ENCODE measurements at regions not wholly inside any gene's neighbourhood (a gene's known extent, or its start where the extent isn't known, plus 50 kb on each side); places are given as distances from the start of the nearest gene placed in this dataset.

DNA sequence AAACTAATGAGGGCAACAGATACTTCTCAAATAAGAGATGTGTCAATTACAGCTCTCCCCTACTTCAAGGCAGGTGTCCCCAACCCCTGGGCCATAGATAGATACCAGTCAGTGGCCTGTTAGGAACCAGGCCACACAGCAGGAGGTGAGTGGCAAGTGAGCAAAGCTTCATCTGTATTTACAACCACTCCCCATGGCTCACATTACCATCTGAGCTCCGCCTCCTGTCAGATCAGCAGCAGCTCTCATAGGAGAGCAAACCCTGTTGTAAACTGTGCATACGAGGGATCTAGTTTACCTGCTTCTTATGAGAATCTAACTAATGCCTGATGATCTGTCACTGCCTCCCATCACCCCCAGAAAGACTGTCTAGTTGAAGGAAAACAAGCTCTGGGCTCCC is 422.1 kb downstream of the GJA1 start:
- intact Hi-C loops (cut with micrococcal nuclease) = no loop called here
- H3K4me3 ChIP-seq (ENCODE audit: low read length) = no peak overlapping the region
- no TSS peak for BruUV-seq (replicated peaks)
- no peaks in the 10 kb centered on the region for H3K79me2 ChIP-seq (ENCODE audit: low read length)
- H3K36me3 ChIP-seq (ENCODE audit: low read depth, low read length) = no peaks in the 10 kb centered on the region
- no peaks in the 10 kb centered on the region for H3F3A ChIP-seq (ENCODE audit: low read length, unreplicated experiment)
- POLR2A ChIA-PET (ENCODE audit: unreplicated experiment) = no interaction called here
- H3K4me1 ChIP-seq (ENCODE audit: insufficient read depth, low read length) = no peaks in the 10 kb centered on the region
- no peaks in the 10 kb centered on the region for H3K27me3 ChIP-seq (ENCODE audit: low read length)
- no peaks in the 10 kb centered on the region for H3K9me2 ChIP-seq (replicated peaks; ENCODE audit: low read length)
- no peak overlapping the region for H3K9ac ChIP-seq (ENCODE audit: low read length)
- CTCF ChIA-PET = no interaction called here
- H4K20me1 ChIP-seq (ENCODE audit: low read length) = no peaks in the 10 kb centered on the region
- no peaks in the 10 kb centered on the region for H3K9me3 ChIP-seq (ENCODE audit: low read length)
- H3K27ac ChIP-seq (ENCODE audit: low read length) = no peak overlapping the region
- no peak overlapping the region for H3K4me2 ChIP-seq (ENCODE audit: low read length)
- TF ChIP-seq EZH2phosphoT487 (IDR thresholded peaks at IDR 0.05; ENCODE audit: borderline replicate concordance, low read length) (no peak), CTCF (conservative IDR thresholded peaks at IDR 0.05; ENCODE audit: low read depth, low read length) (no peak), EZH2 (IDR thresholded peaks at IDR 0.05; ENCODE audit: low read length, unreplicated experiment) (no peak)
- ATAC-seq = no peak
- no peak overlapping the region for H2AFZ ChIP-seq (ENCODE audit: low read length)
- peak; percentile 33 for DNase-seq

DNA sequence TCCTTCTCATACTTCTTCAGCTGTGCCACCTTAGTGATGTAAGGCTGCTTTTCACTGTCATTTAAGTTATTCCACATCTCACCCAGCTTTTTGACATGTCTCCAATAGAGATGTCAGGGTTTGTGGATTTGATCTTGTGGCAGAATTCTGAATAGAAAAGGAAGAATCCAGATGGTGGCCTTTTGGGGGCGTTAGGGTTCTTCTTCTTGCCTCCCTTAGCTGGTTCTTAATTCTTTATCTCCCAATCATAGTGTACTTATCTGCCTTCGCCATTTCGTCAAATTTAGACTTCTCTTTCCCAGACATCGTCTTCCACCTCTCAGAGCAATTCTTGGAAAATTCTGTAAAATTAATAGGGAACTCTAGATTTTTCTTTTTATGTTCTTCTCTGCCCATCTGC is 422.9 kb downstream of the GJA1 start:
- Histone ChIP-seq H3K9me3 (ENCODE audit: low read length) (no peaks in the 10 kb centered on the region), H3K4me3 (ENCODE audit: low read length) (no peak overlapping the region), H3K27ac (ENCODE audit: low read length) (no peak overlapping the region), H3K9ac (ENCODE audit: low read length) (no peak overlapping the region), H3K79me2 (ENCODE audit: low read length) (no peaks in the 10 kb centered on the region), H3K4me1 (ENCODE audit: insufficient read depth, low read length) (no peaks in the 10 kb centered on the region), H3K9me2 (replicated peaks; ENCODE audit: low read length) (no peaks in the 10 kb centered on the region), H3K36me3 (ENCODE audit: low read depth, low read length) (no peaks in the 10 kb centered on the region), H2AFZ (ENCODE audit: low read length) (no peak overlapping the region), H3F3A (ENCODE audit: low read length, unreplicated experiment) (no peaks in the 10 kb centered on the region), H4K20me1 (ENCODE audit: low read length) (no peaks in the 10 kb centered on the region), H3K4me2 (ENCODE audit: low read length) (no peak overlapping the region), H3K27me3 (ENCODE audit: low read length) (no peaks in the 10 kb centered on the region)
- intact Hi-C loops (cut with micrococcal nuclease) = no loop called here
- ChIA-PET POLR2A (ENCODE audit: unreplicated experiment) (no interaction called here), CTCF (interaction anchor here (0.6 kb wide), 1 partner anchor 410 kb away, joined by 5 read pairs; no protein-coding TSS in a partner anchor)
- TF ChIP-seq CTCF (conservative IDR thresholded peaks at IDR 0.05; ENCODE audit: low read depth, low read length) (no peak), EZH2 (IDR thresholded peaks at IDR 0.05; ENCODE audit: low read length, unreplicated experiment) (no peak), EZH2phosphoT487 (IDR thresholded peaks at IDR 0.05; ENCODE audit: borderline replicate concordance, low read length) (no peak)
- DNase-seq = no peak
- ATAC-seq = no peak
- no TSS peak for BruUV-seq (replicated peaks)

DNA sequence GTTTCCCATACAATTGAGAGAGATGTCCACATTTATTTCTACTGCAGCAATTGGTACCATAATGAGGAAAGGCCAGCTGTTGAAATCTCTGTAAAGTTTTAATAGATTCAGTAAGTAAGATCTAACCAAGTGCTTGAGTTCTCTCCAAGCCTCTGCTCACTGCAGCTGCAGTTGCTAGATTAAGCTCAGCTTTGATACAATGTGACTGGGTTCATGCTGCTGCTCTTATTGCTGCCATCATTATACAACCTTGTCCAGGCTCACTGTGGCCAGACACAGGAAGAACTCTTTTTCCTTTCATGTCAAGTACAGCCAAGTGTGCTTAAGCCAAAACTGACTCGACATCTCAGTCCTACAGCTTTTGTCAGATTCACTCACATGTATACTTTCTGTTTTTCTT is 423.5 kb downstream of the GJA1 start:
- no peaks in the 10 kb centered on the region for H3K4me1 ChIP-seq (ENCODE audit: insufficient read depth, low read length)
- no peak for ATAC-seq
- BruUV-seq (replicated peaks) = no TSS peak

More for the DNA sequence above, 423.5 kb downstream of the GJA1 start:
- POLR2A ChIA-PET (ENCODE audit: unreplicated experiment) = no interaction called here
- no peak overlapping the region for H2AFZ ChIP-seq (ENCODE audit: low read length)
- H3K9me3 ChIP-seq (ENCODE audit: low read length) = no peaks in the 10 kb centered on the region
- intact Hi-C loops (cut with micrococcal nuclease) = no loop called here
- no peaks in the 10 kb centered on the region for H3K79me2 ChIP-seq (ENCODE audit: low read length)
- H3K36me3 ChIP-seq (ENCODE audit: low read depth, low read length) = no peaks in the 10 kb centered on the region
- H4K20me1 ChIP-seq (ENCODE audit: low read length) = no peaks in the 10 kb centered on the region
- no peaks in the 10 kb centered on the region for H3F3A ChIP-seq (ENCODE audit: low read length, unreplicated experiment)
- DNase-seq = no peak
- CTCF ChIA-PET = no interaction called here
- no peak overlapping the region for H3K9ac ChIP-seq (ENCODE audit: low read length)
- no peak overlapping the region for H3K4me3 ChIP-seq (ENCODE audit: low read length)
- H3K9me2 ChIP-seq (replicated peaks; ENCODE audit: low read length) = no peaks in the 10 kb centered on the region
- H3K4me2 ChIP-seq (ENCODE audit: low read length) = no peak overlapping the region
- TF ChIP-seq CTCF (conservative IDR thresholded peaks at IDR 0.05; ENCODE audit: low read depth, low read length) (no peak), EZH2phosphoT487 (IDR thresholded peaks at IDR 0.05; ENCODE audit: borderline replicate concordance, low read length) (no peak), EZH2 (IDR thresholded peaks at IDR 0.05; ENCODE audit: low read length, unreplicated experiment) (no peak)
- no peaks in the 10 kb centered on the region for H3K27me3 ChIP-seq (ENCODE audit: low read length)
- H3K27ac ChIP-seq (ENCODE audit: low read length) = no peak overlapping the region

Data from PC-3 (cell line).